WERI-Rb-1 (cell line): ENCODE measurements at regions not wholly inside any gene's neighbourhood (a gene's known extent, or its start where the extent isn't known, plus 50 kb on each side); places are given as distances from the start of the nearest gene placed in this dataset.

Experiments used
- DNase-seq: peaks from one replicate; pipeline ENCODE4 v3.0.0-alpha.2; 2020
- H3K27ac ChIP-seq: fragments of 250-450 bp; sonication (Bioruptor Pico); 2 replicates; pipeline ENCODE4 v1.5.1; 2020; ENCODE audit warnings: mild to moderate bottlenecking, moderate library complexity
- H3K27me3 ChIP-seq: fragments of 250-450 bp; sonication (Bioruptor Pico); 2 replicates; pipeline ENCODE4 v1.5.1; 2021; ENCODE audit warnings: mild to moderate bottlenecking, low read depth, moderate library complexity; ENCODE audit not compliant: insufficient read depth, severe bottlenecking
- H3K36me3 ChIP-seq: fragments of 250-450 bp; sonication (Bioruptor Pico); 2 replicates; pipeline ENCODE4 v1.5.1; 2020; ENCODE audit warnings: mild to moderate bottlenecking, moderate library complexity
- H3K4me3 ChIP-seq: 2 replicates; pipeline ENCODE4 v1.5.1; 2011; ENCODE audit warnings: low read depth, mild to moderate bottlenecking, control low read depth, low read length
- H3K9me3 ChIP-seq: fragments of 250-450 bp; sonication (Bioruptor Pico); 2 replicates; pipeline ENCODE4 v1.5.1; 2021; ENCODE audit warnings: mild to moderate bottlenecking, moderate library complexity; ENCODE audit not compliant: severe bottlenecking
- TF ChIP-seq, protein P1 (sequence below): IDR thresholded peaks from 2 replicates; pipeline ENCODE4 v1.5.1; 2011; ENCODE audit warnings: low read depth, mild to moderate bottlenecking, control low read depth, inconsistent platforms, low read length

DNA sequence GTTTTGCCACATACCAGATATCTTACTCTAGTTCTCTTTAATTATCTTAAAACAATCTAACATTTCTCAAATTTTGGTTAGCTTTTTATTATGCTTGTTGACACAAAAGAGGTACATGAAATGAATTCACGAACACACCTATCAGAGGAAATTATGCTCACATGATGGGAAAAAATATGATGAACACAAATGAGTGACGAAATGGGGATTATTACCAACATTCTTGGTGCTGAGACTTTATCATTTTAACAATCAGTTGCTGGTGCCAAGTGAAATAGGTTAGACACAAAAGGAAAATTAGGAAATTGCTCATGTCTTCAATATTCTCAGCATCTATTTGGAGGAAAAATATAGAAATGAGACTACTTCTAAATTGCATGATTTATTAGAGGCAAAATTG is 944.7 kb upstream of the NRXN1 start:
- H3K27me3 ChIP-seq: no peaks in the 10 kb centered on the region
- H3K4me3 ChIP-seq: no peak overlapping the region
- no peak overlapping the region for H3K27ac ChIP-seq
- H3K9me3 ChIP-seq: no peaks in the 10 kb centered on the region
- TF ChIP-seq, protein P1, sequence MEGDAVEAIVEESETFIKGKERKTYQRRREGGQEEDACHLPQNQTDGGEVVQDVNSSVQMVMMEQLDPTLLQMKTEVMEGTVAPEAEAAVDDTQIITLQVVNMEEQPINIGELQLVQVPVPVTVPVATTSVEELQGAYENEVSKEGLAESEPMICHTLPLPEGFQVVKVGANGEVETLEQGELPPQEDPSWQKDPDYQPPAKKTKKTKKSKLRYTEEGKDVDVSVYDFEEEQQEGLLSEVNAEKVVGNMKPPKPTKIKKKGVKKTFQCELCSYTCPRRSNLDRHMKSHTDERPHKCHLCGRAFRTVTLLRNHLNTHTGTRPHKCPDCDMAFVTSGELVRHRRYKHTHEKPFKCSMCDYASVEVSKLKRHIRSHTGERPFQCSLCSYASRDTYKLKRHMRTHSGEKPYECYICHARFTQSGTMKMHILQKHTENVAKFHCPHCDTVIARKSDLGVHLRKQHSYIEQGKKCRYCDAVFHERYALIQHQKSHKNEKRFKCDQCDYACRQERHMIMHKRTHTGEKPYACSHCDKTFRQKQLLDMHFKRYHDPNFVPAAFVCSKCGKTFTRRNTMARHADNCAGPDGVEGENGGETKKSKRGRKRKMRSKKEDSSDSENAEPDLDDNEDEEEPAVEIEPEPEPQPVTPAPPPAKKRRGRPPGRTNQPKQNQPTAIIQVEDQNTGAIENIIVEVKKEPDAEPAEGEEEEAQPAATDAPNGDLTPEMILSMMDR: no peak
- no peaks in the 10 kb centered on the region for H3K36me3 ChIP-seq
- DNase-seq: no peak

- H3K4me3 ChIP-seq: no peak overlapping the region
- TF ChIP-seq, protein P1: no peak
- no peaks in the 10 kb centered on the region for H3K9me3 ChIP-seq
- no peak overlapping the region for H3K27ac ChIP-seq
- H3K27me3 ChIP-seq: no peaks in the 10 kb centered on the region
- DNase-seq: no peak
- no peaks in the 10 kb centered on the region for H3K36me3 ChIP-seq
These were observed 939.2 kb upstream of the NRXN1 start for GRCh38 chr2:51971136-51971535.

DNA sequence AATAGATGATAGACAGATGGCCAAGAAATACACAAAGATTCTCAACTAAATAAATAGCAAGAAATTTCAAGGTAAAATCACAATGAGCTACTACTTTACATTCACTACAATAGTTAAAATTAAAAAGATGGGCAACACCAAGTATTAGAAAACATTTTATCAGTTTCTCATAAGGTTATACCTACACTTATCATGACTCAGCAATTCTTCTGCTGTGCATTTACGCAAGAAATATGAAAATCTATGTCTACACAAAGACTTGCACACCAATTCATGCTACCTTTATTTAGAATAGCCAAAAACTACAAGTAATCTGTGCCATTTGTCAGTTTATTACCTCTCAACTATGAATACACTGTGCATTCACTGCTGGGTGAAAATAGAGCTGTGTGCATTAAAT is 937.4 kb upstream of the NRXN1 start:
- DNase-seq: no peak
- no peak overlapping the region for H3K4me3 ChIP-seq
- no peak overlapping the region for H3K27ac ChIP-seq
- no peaks in the 10 kb centered on the region for H3K36me3 ChIP-seq
- no peaks in the 10 kb centered on the region for H3K27me3 ChIP-seq
- TF ChIP-seq, protein P1: no peak
- H3K9me3 ChIP-seq: no peaks in the 10 kb centered on the region

- Histone ChIP-seq H3K36me3 (no peaks in the 10 kb centered on the region), H3K4me3 (no peak overlapping the region), H3K27ac (no peak overlapping the region), H3K27me3 (no peaks in the 10 kb centered on the region), H3K9me3 (no peaks in the 10 kb centered on the region)
- no peak for DNase-seq
- TF ChIP-seq, protein P1: no peak
These were observed 929.0 kb upstream of the NRXN1 start for GRCh38 chr2:51960841-51961335.

DNA sequence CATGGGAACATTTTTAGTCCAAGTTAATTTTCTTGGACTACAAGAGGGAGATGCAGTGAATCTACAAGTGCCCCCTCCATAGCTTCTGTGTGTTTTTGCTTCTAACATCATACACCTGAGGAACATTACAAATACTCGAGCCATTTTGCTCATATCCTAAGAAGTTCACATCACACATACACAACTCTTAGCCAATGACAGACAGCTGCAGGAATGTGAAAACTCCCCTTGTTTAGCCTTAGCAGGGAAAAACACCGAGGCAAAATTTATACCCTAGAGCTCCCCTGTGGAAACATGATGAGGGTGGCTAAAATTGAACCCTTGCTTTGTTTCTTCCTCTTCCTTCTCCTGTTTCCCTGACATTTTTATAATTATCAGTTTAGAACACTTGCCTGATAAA is 928.3 kb upstream of the NRXN1 start:
- TF ChIP-seq, protein P1: no peak
- no peak for DNase-seq
- Histone ChIP-seq H3K27me3 (no peaks in the 10 kb centered on the region), H3K36me3 (no peaks in the 10 kb centered on the region), H3K9me3 (no peaks in the 10 kb centered on the region), H3K4me3 (no peak overlapping the region), H3K27ac (no peak overlapping the region)

DNA sequence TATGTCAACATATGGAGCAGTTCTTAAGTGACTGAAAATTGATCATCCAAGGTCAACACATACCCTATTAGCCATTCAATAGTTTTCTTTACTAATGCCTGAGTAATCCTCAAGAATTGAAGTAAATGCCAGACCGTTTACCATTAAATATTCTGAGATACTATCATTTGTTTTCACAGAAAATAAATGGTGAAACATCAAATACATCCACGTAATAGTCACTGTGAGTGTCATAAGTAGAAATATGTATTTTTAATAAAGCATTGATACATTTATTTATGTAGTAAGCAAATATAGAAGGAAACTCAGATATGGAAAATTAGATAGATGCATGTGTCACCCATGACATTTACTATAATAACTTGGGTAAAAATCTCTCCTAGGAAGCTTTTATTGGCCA is 927.8 kb upstream of the NRXN1 start:
- no peak for DNase-seq
- Histone ChIP-seq H3K4me3 (no peak overlapping the region), H3K27ac (no peak overlapping the region), H3K36me3 (no peaks in the 10 kb centered on the region), H3K9me3 (no peaks in the 10 kb centered on the region), H3K27me3 (no peaks in the 10 kb centered on the region)
- TF ChIP-seq, protein P1: no peak
